ENCODE measurements at regions not wholly inside any gene's neighbourhood (a gene's known extent, or its start where the extent isn't known, plus 50 kb on each side); places are given as distances from the start of the nearest gene placed in this dataset.

DNA sequence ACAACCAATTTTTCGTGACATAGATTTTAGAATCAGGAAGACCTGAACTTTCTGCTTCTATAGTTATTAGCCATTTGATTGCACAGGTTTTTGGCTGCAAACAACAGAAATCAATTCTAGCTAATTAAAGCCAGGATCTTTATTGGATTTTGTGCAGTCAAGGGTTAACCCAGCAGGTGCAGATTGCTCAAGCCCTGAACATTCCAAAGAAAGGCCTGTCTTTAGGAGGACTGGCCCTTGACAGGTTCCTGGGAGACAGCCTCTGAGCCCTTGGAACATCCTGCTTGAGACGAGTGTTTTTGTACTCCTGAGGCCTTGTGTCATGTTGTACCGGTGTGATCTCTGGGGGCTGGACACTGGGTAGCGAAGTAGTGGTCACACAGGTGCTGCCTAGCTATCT is 174.6 kb downstream of the PTCSC3 start:
- no peak overlapping the region for H3K4me3 ChIP-seq
- no peaks in the 10 kb centered on the region for H3K36me3 ChIP-seq
- ATAC-seq: no peak
- H3K27me3 ChIP-seq: peaks cover 0 to 11% (median 4%) of the 10 kb centered on the region in 9 donors
- 68 to 78% (median 71%) methylated on average over 4 of the region's 4 CpGs for WGBS, 4 donors
- H3K27ac ChIP-seq: no peak overlapping the region
- no peaks in the 10 kb centered on the region for H3K4me1 ChIP-seq
- DNase-seq: no peak
- intact Hi-C loops (cut with DNase I): no loop called here
- no peak for TF ChIP-seq POLR2A (IDR thresholded peaks at IDR 0.05)
- TF ChIP-seq, protein P1, sequence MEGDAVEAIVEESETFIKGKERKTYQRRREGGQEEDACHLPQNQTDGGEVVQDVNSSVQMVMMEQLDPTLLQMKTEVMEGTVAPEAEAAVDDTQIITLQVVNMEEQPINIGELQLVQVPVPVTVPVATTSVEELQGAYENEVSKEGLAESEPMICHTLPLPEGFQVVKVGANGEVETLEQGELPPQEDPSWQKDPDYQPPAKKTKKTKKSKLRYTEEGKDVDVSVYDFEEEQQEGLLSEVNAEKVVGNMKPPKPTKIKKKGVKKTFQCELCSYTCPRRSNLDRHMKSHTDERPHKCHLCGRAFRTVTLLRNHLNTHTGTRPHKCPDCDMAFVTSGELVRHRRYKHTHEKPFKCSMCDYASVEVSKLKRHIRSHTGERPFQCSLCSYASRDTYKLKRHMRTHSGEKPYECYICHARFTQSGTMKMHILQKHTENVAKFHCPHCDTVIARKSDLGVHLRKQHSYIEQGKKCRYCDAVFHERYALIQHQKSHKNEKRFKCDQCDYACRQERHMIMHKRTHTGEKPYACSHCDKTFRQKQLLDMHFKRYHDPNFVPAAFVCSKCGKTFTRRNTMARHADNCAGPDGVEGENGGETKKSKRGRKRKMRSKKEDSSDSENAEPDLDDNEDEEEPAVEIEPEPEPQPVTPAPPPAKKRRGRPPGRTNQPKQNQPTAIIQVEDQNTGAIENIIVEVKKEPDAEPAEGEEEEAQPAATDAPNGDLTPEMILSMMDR (IDR thresholded peaks at IDR 0.05): no peak
- no peaks in the 10 kb centered on the region for H3K9me3 ChIP-seq

DNA sequence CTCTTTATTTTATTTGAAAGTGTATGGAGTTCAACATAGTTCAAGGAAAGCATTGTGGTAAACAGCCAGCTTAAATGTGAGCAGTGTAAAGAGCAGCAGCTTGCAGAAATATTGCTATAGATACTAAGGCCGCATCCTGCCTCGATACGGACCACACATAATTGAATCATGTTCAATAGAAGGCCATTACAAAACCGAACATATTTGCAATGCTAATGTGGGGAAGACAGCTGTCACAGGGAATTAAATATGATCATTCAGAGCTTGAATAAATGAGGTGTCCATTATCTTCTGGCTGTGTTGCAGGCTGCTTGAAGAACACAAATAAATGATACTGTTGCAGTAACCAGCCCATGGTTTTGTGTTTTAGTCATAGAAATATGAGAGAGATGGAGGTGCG is 173.2 kb downstream of the BRMS1L start:
- TF ChIP-seq, protein P1 (IDR thresholded peaks at IDR 0.05): no peak
- TF ChIP-seq POLR2A (IDR thresholded peaks at IDR 0.05): no peak
- intact Hi-C loops (cut with DNase I): no loop called here
- no peak for ATAC-seq
- H3K9me3 ChIP-seq: no peaks in the 10 kb centered on the region
- WGBS, 4 donors: 84 to 89% (median 86%) methylated on average over 5 of the region's 5 CpGs
- H3K4me1 ChIP-seq: no peaks in the 10 kb centered on the region
- H3K36me3 ChIP-seq: no peaks in the 10 kb centered on the region
- DNase-seq: no peak
- H3K27ac ChIP-seq: no peak overlapping the region
- no peak overlapping the region for H3K4me3 ChIP-seq
- H3K27me3 ChIP-seq: peaks cover 0 to 15% (median 4%) of the 10 kb centered on the region in 9 donors

DNA sequence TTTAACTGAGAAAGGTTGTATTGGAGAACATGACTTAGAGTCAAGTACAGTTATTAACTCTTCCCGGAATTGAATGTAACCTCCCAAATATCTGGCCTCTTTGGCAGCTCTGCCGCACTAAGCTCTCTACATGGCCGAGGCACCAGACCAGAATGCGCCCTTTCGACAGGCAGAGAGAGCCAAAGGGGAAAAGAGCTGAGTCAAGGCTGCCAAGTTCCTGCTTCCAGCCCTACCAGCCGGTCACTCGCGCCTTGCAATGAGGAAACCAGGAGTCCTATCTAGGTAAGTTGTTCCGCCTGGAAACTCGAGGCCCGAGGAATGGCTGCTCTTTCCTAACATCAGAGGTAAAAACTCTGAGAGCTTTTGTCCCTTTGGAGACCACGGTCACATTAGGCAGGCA is 172.2 kb downstream of the BRMS1L start:
- ATAC-seq (no peak), DNase-seq (no peak)
- no peak for TF ChIP-seq POLR2A (IDR thresholded peaks at IDR 0.05)
- TF ChIP-seq, protein P1 (IDR thresholded peaks at IDR 0.05): no peak
- H3K27ac ChIP-seq: no peak overlapping the region
- WGBS, 4 donors: 86 to 89% (median 88%) methylated on average over 12 of the region's 12 CpGs
- H3K36me3 ChIP-seq: no peaks in the 10 kb centered on the region
- H3K4me3 ChIP-seq: no peak overlapping the region
- H3K27me3 ChIP-seq: peaks cover 0 to 15% (median 4%) of the 10 kb centered on the region in 9 donors
- H3K9me3 ChIP-seq: no peaks in the 10 kb centered on the region
- no peaks in the 10 kb centered on the region for H3K4me1 ChIP-seq
- intact Hi-C loops (cut with DNase I): no loop called here

DNA sequence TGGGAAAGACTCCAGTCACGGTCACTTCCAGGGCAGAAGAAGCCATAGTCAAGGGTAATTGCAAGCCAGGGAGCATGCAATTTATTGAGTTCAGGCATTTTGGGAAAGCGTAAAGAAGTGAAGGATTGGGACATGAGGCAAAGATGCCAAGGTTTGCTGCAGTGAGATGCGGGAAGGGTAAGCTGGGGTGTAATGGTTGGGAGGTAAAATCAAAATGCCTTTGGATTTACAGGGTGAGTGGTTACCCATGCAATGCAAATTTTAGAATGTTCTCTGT is 167.5 kb downstream of the BRMS1L start:
- DNase-seq: no peak
- 86 to 93% (median 88%) methylated on average over 3 of the region's 3 CpGs for WGBS, 4 donors
- Histone ChIP-seq H3K36me3 (no peaks in the 10 kb centered on the region), H3K27me3 (peaks cover 0 to 10% (median 4%) of the 10 kb centered on the region in 9 donors), H3K4me1 (no peaks in the 10 kb centered on the region), H3K27ac (no peak overlapping the region), H3K4me3 (no peak overlapping the region), H3K9me3 (no peaks in the 10 kb centered on the region)
- intact Hi-C loops (cut with DNase I): no loop called here
- no peak for ATAC-seq
- TF ChIP-seq POLR2A (IDR thresholded peaks at IDR 0.05): no peak
- TF ChIP-seq, protein P1 (IDR thresholded peaks at IDR 0.05): no peak

All from heart left ventricle (tissue), 16 donors.